ENCODE measurements at regions not wholly inside any gene's neighbourhood (a gene's known extent, or its start where the extent isn't known, plus 50 kb on each side); places are given as distances from the start of the nearest gene placed in this dataset.

- TF ChIP-seq CTCF (IDR thresholded peaks at IDR 0.05) (no peak), POLR2A (IDR thresholded peaks at IDR 0.05) (no peak)
Observed at GRCh38 chr4:178415925-178416324, 973.7 kb upstream of the AGA start.
